HS-27A (cell line): ENCODE measurements at regions not wholly inside any gene's neighbourhood (a gene's known extent, or its start where the extent isn't known, plus 50 kb on each side); places are given as distances from the start of the nearest gene placed in this dataset.

Source experiments
- DNase-seq: peaks from one replicate; pipeline ENCODE4 v3.0.0-alpha.2; 2012; ENCODE audit warnings: low read depth, missing footprints

- DNase-seq: no peak
Measured at GRCh38 chr7:25982684-25983083, 169.3 kb upstream of the NFE2L3 start.

GRCh38 chr7:25985196-25985595 lies 166.8 kb upstream of the NFE2L3 start:
- DNase-seq: no peak

- no peak for DNase-seq
Measured at GRCh38 chr7:25988640-25989039, 163.4 kb upstream of the NFE2L3 start.

- DNase-seq: no peak
Measured at GRCh38 chr7:25989140-25989705, 162.8 kb upstream of the NFE2L3 start.

GRCh38 chr7:25994433-25994994 lies 157.5 kb upstream of the NFE2L3 start:
- no peak for DNase-seq

- DNase-seq: no peak
Measured at GRCh38 chr7:25995216-25995615, 156.8 kb upstream of the NFE2L3 start.

GRCh38 chr7:25996006-25996408 lies 156.0 kb upstream of the NFE2L3 start:
- no peak for DNase-seq

GRCh38 chr7:25998499-25998898 lies 153.5 kb upstream of the NFE2L3 start:
- DNase-seq: no peak

- DNase-seq: no peak
Measured at GRCh38 chr7:26000841-26001240, 151.2 kb upstream of the NFE2L3 start.

- no peak for DNase-seq
Measured at GRCh38 chr7:26001662-26002244, 150.2 kb upstream of the NFE2L3 start.

- DNase-seq: no peak
Measured at GRCh38 chr7:26005683-26006410, 146.2 kb upstream of the NFE2L3 start.

GRCh38 chr7:26006426-26006825 lies 145.6 kb upstream of the NFE2L3 start:
- DNase-seq: no peak

GRCh38 chr7:26007510-26007909 lies 144.5 kb upstream of the NFE2L3 start:
- DNase-seq: no peak

GRCh38 chr7:26008428-26008827 lies 143.6 kb upstream of the NFE2L3 start:
- no peak for DNase-seq

- no peak for DNase-seq
Measured at GRCh38 chr7:26011039-26011696, 140.8 kb upstream of the NFE2L3 start.

GRCh38 chr7:26013551-26014083 lies 138.4 kb upstream of the NFE2L3 start:
- no peak for DNase-seq

GRCh38 chr7:26022982-26023381 lies 129.0 kb upstream of the NFE2L3 start:
- DNase-seq: no peak

GRCh38 chr7:26029911-26030310 lies 122.1 kb upstream of the NFE2L3 start:
- no peak for DNase-seq

GRCh38 chr7:26034391-26034790 lies 117.6 kb upstream of the NFE2L3 start:
- DNase-seq: no peak

- no peak for DNase-seq
Measured at GRCh38 chr7:26035552-26035951, 116.4 kb upstream of the NFE2L3 start.

- no peak for DNase-seq
Measured at GRCh38 chr7:26036092-26036491, 115.9 kb upstream of the NFE2L3 start.

- no peak for DNase-seq
Measured at GRCh38 chr7:26038201-26038990, 113.6 kb upstream of the NFE2L3 start.
